Astrocyte (in vitro differentiated cells and primary cell): ENCODE measurements at regions not wholly inside any gene's neighbourhood (a gene's known extent, or its start where the extent isn't known, plus 50 kb on each side); places are given as distances from the start of the nearest gene placed in this dataset.

Source experiments
- DNase-seq: peaks from one replicate; pipeline ENCODE4 v3.0.0-alpha.2; 2010; ENCODE audit warnings: low read depth
- FAIRE-seq: peaks from 2 replicates; lab custom pipeline; 2011; peaks lifted over from hg19 to GRCh38; lab: Jason Lieb, UNC
- H2AFZ ChIP-seq: 2 replicates; pipeline ENCODE4 v1.6.0; 2012; ENCODE audit warnings: low read depth, low read length, inconsistent platforms
- H3K27ac ChIP-seq: 2 replicates; pipeline ENCODE4 v1.5.1; 2011; ENCODE audit warnings: low read depth, low read length, inconsistent platforms
- H3K27me3 ChIP-seq: 2 replicates; pipeline ENCODE4 v1.6.0; 2011; ENCODE audit warnings: low read length, inconsistent platforms; ENCODE audit not compliant: insufficient read depth
- H3K36me3 ChIP-seq: 2 replicates; pipeline ENCODE4 v1.5.1; 2011; ENCODE audit warnings: low read length, inconsistent platforms; ENCODE audit not compliant: insufficient read depth
- H3K4me1 ChIP-seq: 2 replicates; pipeline ENCODE4 v1.5.1; 2011; ENCODE audit warnings: low read length, inconsistent platforms; ENCODE audit not compliant: insufficient read depth
- H3K4me2 ChIP-seq: 2 replicates; pipeline ENCODE4 v1.6.0; 2012; ENCODE audit warnings: low read length, inconsistent platforms
- H3K4me3 ChIP-seq: 2 replicates; pipeline ENCODE4 v1.5.1; 2011; ENCODE audit warnings: low read depth, mild to moderate bottlenecking, low read length, inconsistent platforms; ENCODE audit not compliant: insufficient read depth
- H3K79me2 ChIP-seq: 2 replicates; pipeline ENCODE4 v1.6.0; 2012; ENCODE audit warnings: mild to moderate bottlenecking, low read length, inconsistent platforms; ENCODE audit not compliant: insufficient read depth
- H3K9ac ChIP-seq: 2 replicates; pipeline ENCODE4 v1.6.0; 2012; ENCODE audit warnings: mild to moderate bottlenecking, low read length, inconsistent platforms
- H3K9me3 ChIP-seq: 2 replicates; pipeline ENCODE4 v1.5.1; 2012; ENCODE audit warnings: low read depth, mild to moderate bottlenecking, low read length, inconsistent platforms; ENCODE audit not compliant: insufficient read depth
- H4K20me1 ChIP-seq: 2 replicates; pipeline ENCODE4 v1.6.0; 2012; ENCODE audit warnings: low read length, inconsistent platforms; ENCODE audit not compliant: insufficient read depth
- H3K27ac Mint-ChIP-seq: one replicate; pipeline ENCODE4 v1.8.0; 2021; ENCODE audit warnings: mild to moderate bottlenecking, mixed read lengths; ENCODE audit not compliant: unreplicated experiment
- H3K27me3 Mint-ChIP-seq: one replicate; pipeline ENCODE4 v1.8.0; 2021; ENCODE audit warnings: low read depth, mixed read lengths; ENCODE audit not compliant: unreplicated experiment
- H3K36me3 Mint-ChIP-seq: one replicate; pipeline ENCODE4 v1.8.0; 2021; ENCODE audit warnings: low read depth, mixed read lengths; ENCODE audit not compliant: unreplicated experiment
- H3K4me1 Mint-ChIP-seq: one replicate; pipeline ENCODE4 v1.8.0; 2021; ENCODE audit warnings: low read depth, mixed read lengths; ENCODE audit not compliant: unreplicated experiment
- H3K4me3 Mint-ChIP-seq: one replicate; pipeline ENCODE4 v1.8.0; 2021; ENCODE audit warnings: mild to moderate bottlenecking, moderate library complexity, mixed read lengths; ENCODE audit not compliant: unreplicated experiment
- H3K9me3 Mint-ChIP-seq: one replicate; pipeline ENCODE4 v1.8.0; 2021; ENCODE audit warnings: mild to moderate bottlenecking, mixed read lengths; ENCODE audit not compliant: unreplicated experiment
- CTCF ChIP-seq: IDR thresholded peaks from 2 replicates; pipeline ENCODE4 v1.5.1; 2011; ENCODE audit warnings: low read depth, mild to moderate bottlenecking, inconsistent platforms, low read length, moderate library complexity; ENCODE audit not compliant: insufficient read depth
- EZH2 ChIP-seq: IDR thresholded peaks from 2 replicates; pipeline ENCODE4 v1.6.1; 2012; ENCODE audit warnings: mild to moderate bottlenecking, low read length, inconsistent platforms; ENCODE audit not compliant: insufficient read depth

- no peak overlapping the region for H3K27ac ChIP-seq
- no peaks in the 10 kb centered on the region for H3K27me3 Mint-ChIP-seq
- no peaks in the 10 kb centered on the region for H3K36me3 ChIP-seq
- no peaks in the 10 kb centered on the region for H4K20me1 ChIP-seq
- H3K9ac ChIP-seq, result no peak overlapping the region
- H2AFZ ChIP-seq, result no peak overlapping the region
- no peaks in the 10 kb centered on the region for H3K4me1 Mint-ChIP-seq
- no peaks in the 10 kb centered on the region for H3K4me1 ChIP-seq
- no peak for DNase-seq
- H3K27me3 ChIP-seq, result no peaks in the 10 kb centered on the region
- no peaks in the 10 kb centered on the region for H3K9me3 Mint-ChIP-seq
- H3K79me2 ChIP-seq, result no peaks in the 10 kb centered on the region
- H3K4me3 Mint-ChIP-seq, result no peak overlapping the region
- H3K4me2 ChIP-seq, result no peak overlapping the region
- H3K9me3 ChIP-seq, result no peaks in the 10 kb centered on the region
- FAIRE-seq, result no peak
- TF ChIP-seq EZH2 (no peak), CTCF (no peak)
- H3K27ac Mint-ChIP-seq, result no peak overlapping the region
- H3K4me3 ChIP-seq, result no peak overlapping the region
- no peaks in the 10 kb centered on the region for H3K36me3 Mint-ChIP-seq
Measured at GRCh38 chr18:66995270-66995669, 391.4 kb upstream of the CDH19 start.

- H3K27ac Mint-ChIP-seq, result no peak overlapping the region
Measured at GRCh38 chr18:66994790-66995189, 390.9 kb upstream of the CDH19 start.

More at GRCh38 chr18:66994790-66995189, 390.9 kb upstream of the CDH19 start:
- no peaks in the 10 kb centered on the region for H3K9me3 Mint-ChIP-seq
- no peaks in the 10 kb centered on the region for H3K27me3 Mint-ChIP-seq
- no peaks in the 10 kb centered on the region for H3K36me3 Mint-ChIP-seq
- Histone ChIP-seq H2AFZ (no peak overlapping the region), H3K4me2 (no peak overlapping the region), H3K9ac (no peak overlapping the region), H3K4me3 (no peak overlapping the region), H3K4me1 (no peaks in the 10 kb centered on the region), H3K9me3 (no peaks in the 10 kb centered on the region), H3K27ac (no peak overlapping the region), H3K36me3 (no peaks in the 10 kb centered on the region), H4K20me1 (no peaks in the 10 kb centered on the region), H3K27me3 (no peaks in the 10 kb centered on the region), H3K79me2 (no peaks in the 10 kb centered on the region)
- no peak for FAIRE-seq
- no peak for DNase-seq
- H3K4me1 Mint-ChIP-seq, result no peaks in the 10 kb centered on the region
- TF ChIP-seq CTCF (no peak), EZH2 (no peak)
- no peak overlapping the region for H3K4me3 Mint-ChIP-seq
